Type B pancreatic cell (in vitro differentiated cells): ENCODE measurements at regions not wholly inside any gene's neighbourhood (a gene's known extent, or its start where the extent isn't known, plus 50 kb on each side); places are given as distances from the start of the nearest gene placed in this dataset.

Experiments used
- DNase-seq: peaks from one replicate; pipeline ENCODE4 v3.0.0; 2021; ENCODE audit warnings: mixed read lengths; ENCODE audit not compliant: unreplicated experiment; ENCODE audit errors: extremely low spot score
- H3K27ac Mint-ChIP-seq: 2 replicates; pipeline ENCODE4 v1.8.0; 2021; ENCODE audit warnings: mild to moderate bottlenecking, mixed read lengths
- H3K27me3 Mint-ChIP-seq: 2 replicates; pipeline ENCODE4 v1.8.0; 2021; ENCODE audit warnings: mixed read lengths
- H3K36me3 Mint-ChIP-seq: 2 replicates; pipeline ENCODE4 v1.8.0; 2021; ENCODE audit warnings: mixed read lengths
- H3K4me1 Mint-ChIP-seq: one replicate; pipeline ENCODE4 v1.8.0; 2021; ENCODE audit warnings: mixed read lengths; ENCODE audit not compliant: unreplicated experiment
- H3K4me3 Mint-ChIP-seq: 2 replicates; pipeline ENCODE4 v1.8.0; 2021; ENCODE audit warnings: mild to moderate bottlenecking, mixed read lengths
- H3K9me3 Mint-ChIP-seq: 2 replicates; pipeline ENCODE4 v1.8.0; 2021; ENCODE audit warnings: mixed read lengths
- CTCF ChIP-seq: fragments of 200-600 bp; sonication (generic); conservative IDR thresholded peaks from 2 replicates; pipeline ENCODE4 v1.5.0; 2021; ENCODE audit warnings: antibody characterized with exemption, mild to moderate bottlenecking

GRCh38 chr7:136588216-136588615, 280.2 kb upstream of the CHRM2 start:
- Mint-ChIP-seq H3K9me3 (peaks cover 4% of the 10 kb centered on the region), H3K27ac (no peak overlapping the region), H3K4me1 (no peaks in the 10 kb centered on the region), H3K36me3 (no peaks in the 10 kb centered on the region), H3K4me3 (no peak overlapping the region), H3K27me3 (peaks cover 2% of the 10 kb centered on the region)
- no peak for DNase-seq
- TF ChIP-seq CTCF = no peak

- no peak for TF ChIP-seq CTCF
- H3K27ac Mint-ChIP-seq = no peak overlapping the region
- peaks cover 2% of the 10 kb centered on the region for H3K27me3 Mint-ChIP-seq
- H3K36me3 Mint-ChIP-seq = no peaks in the 10 kb centered on the region
- H3K4me1 Mint-ChIP-seq = no peaks in the 10 kb centered on the region
- no peak overlapping the region for H3K4me3 Mint-ChIP-seq
- DNase-seq = no peak
- peaks cover 4% of the 10 kb centered on the region for H3K9me3 Mint-ChIP-seq
Observed at GRCh38 chr7:136585954-136586670, 282.3 kb upstream of the CHRM2 start.

- no peak for DNase-seq
- H3K4me1 Mint-ChIP-seq = no peaks in the 10 kb centered on the region
- peaks cover 3% of the 10 kb centered on the region for H3K27me3 Mint-ChIP-seq
- no peak overlapping the region for H3K4me3 Mint-ChIP-seq
- H3K36me3 Mint-ChIP-seq = no peaks in the 10 kb centered on the region
- TF ChIP-seq CTCF = no peak
- H3K27ac Mint-ChIP-seq = no peak overlapping the region
- H3K9me3 Mint-ChIP-seq = no peaks in the 10 kb centered on the region
Observed at GRCh38 chr7:136566491-136566890, 302.0 kb upstream of the CHRM2 start.

- no peaks in the 10 kb centered on the region for H3K36me3 Mint-ChIP-seq
- no peak for TF ChIP-seq CTCF
- H3K4me3 Mint-ChIP-seq = no peak overlapping the region
- no peaks in the 10 kb centered on the region for H3K4me1 Mint-ChIP-seq
- H3K9me3 Mint-ChIP-seq = no peaks in the 10 kb centered on the region
- H3K27ac Mint-ChIP-seq = no peak overlapping the region
- no peak for DNase-seq
- H3K27me3 Mint-ChIP-seq = no peaks in the 10 kb centered on the region
Observed at GRCh38 chr7:136555933-136556332, 312.5 kb upstream of the CHRM2 start.

GRCh38 chr7:136551618-136552017, 316.8 kb upstream of the CHRM2 start:
- DNase-seq = no peak
- Mint-ChIP-seq H3K27me3 (peaks cover 3% of the 10 kb centered on the region), H3K4me1 (no peaks in the 10 kb centered on the region), H3K9me3 (no peaks in the 10 kb centered on the region), H3K4me3 (no peak overlapping the region), H3K36me3 (no peaks in the 10 kb centered on the region), H3K27ac (no peak overlapping the region)
- TF ChIP-seq CTCF = no peak
